ENCODE measurements at regions not wholly inside any gene's neighbourhood (a gene's known extent, or its start where the extent isn't known, plus 50 kb on each side); places are given as distances from the start of the nearest gene placed in this dataset.

GRCh38 chr11:15747671-15748070, 608.7 kb downstream of the SOX6 start:
- TF ChIP-seq POLR2AphosphoS5 (IDR thresholded peaks at IDR 0.05) (no peak), CTCF (IDR thresholded peaks at IDR 0.05) (no peak), POLR2A (IDR thresholded peaks at IDR 0.05) (no peak)

Data from breast epithelium (tissue), 3 donors.